ENCODE measurements at regions not wholly inside any gene's neighbourhood (a gene's known extent, or its start where the extent isn't known, plus 50 kb on each side); places are given as distances from the start of the nearest gene placed in this dataset.

GRCh38 chr12:59375633-59376032 lies 220.2 kb upstream of the SLC16A7 start:
- CTCF ChIA-PET, result no interaction called here
- 64% methylated on average over 4 of the region's 4 CpGs for WGBS (ENCODE audit: missing lambda C conversion rate)
- ATAC-seq (no peak), FAIRE-seq (no peak), DNase-seq (ENCODE audit: low read depth in 1 of 2, low spot score in 1 of 2) (no peak)
- no peak overlapping the region for H3K4me2 ChIP-seq
- no peak overlapping the region for H3K4me3 ChIP-seq
- no peak for TF ChIP-seq NFE2L2 (conservative IDR thresholded peaks at IDR 0.05; ENCODE audit: low read length)
- no peak for TF ChIP-seq MAFK (IDR thresholded peaks at IDR 0.05; ENCODE audit: partially characterized antibody)
- TF ChIP-seq POLR2AphosphoS2 (conservative IDR thresholded peaks at IDR 0.05; ENCODE audit: low read length), result no peak
- TF ChIP-seq KDM5A (IDR thresholded peaks at IDR 0.05), result no peak
- no peak for TF ChIP-seq TP53 (CRISPR knock-in tag; IDR thresholded peaks at IDR 0.05)
- TF ChIP-seq CHD4 (IDR thresholded peaks at IDR 0.05; ENCODE audit: borderline replicate concordance), result no peak
- no peak for TF ChIP-seq SREBF2 (IDR thresholded peaks at IDR 0.05)
- no peak for TF ChIP-seq ELK1 (IDR thresholded peaks at IDR 0.05; ENCODE audit: low read depth, low read length)
- no peak for TF ChIP-seq CBX2 (IDR thresholded peaks at IDR 0.05; ENCODE audit: borderline replicate concordance, low read depth)
- no peak for TF ChIP-seq HOXB13 (CRISPR knock-in tag; IDR thresholded peaks at IDR 0.05; ENCODE audit: low read depth)
- TF ChIP-seq CEBPB (IDR thresholded peaks at IDR 0.05), result no peak
- TF ChIP-seq ZNF302 (CRISPR knock-in tag; IDR thresholded peaks at IDR 0.05), result no peak
- no peak for TF ChIP-seq BCL3 (IDR thresholded peaks at IDR 0.05)
- TF ChIP-seq TFCP2L1 (CRISPR knock-in tag; IDR thresholded peaks at IDR 0.05), result no peak
- TF ChIP-seq JUN (IDR thresholded peaks at IDR 0.05), result no peak
- no peak for TF ChIP-seq RNF2 (IDR thresholded peaks at IDR 0.05; ENCODE audit: borderline replicate concordance, low read depth)
- no peaks in the 10 kb centered on the region; the same call in 2 of the 3 replicates for H3K9me3 ChIP-seq
- POLR2A ChIA-PET, result no interaction called here
- no peak overlapping the region for H3K27ac ChIP-seq
- no peaks in the 10 kb centered on the region for H3K4me1 ChIP-seq

GRCh38 chr12:59374783-59375182 lies 221.0 kb upstream of the SLC16A7 start:
- H3K9me3 ChIP-seq, result no peaks in the 10 kb centered on the region; the same call in 2 of the 3 replicates
- FAIRE-seq (no peak), DNase-seq (ENCODE audit: low read depth in 1 of 2, low spot score in 1 of 2) (no peak), ATAC-seq (no peak)
- no peaks in the 10 kb centered on the region for H3K4me1 ChIP-seq
- POLR2A ChIA-PET, result no interaction called here
- TF ChIP-seq TP53 (CRISPR knock-in tag; IDR thresholded peaks at IDR 0.05), result no peak
- TF ChIP-seq CBX8 (IDR thresholded peaks at IDR 0.05), result no peak
- no peak for TF ChIP-seq FOSB (CRISPR knock-in tag; IDR thresholded peaks at IDR 0.05)
- no peak for TF ChIP-seq TFCP2L1 (CRISPR knock-in tag; IDR thresholded peaks at IDR 0.05)
- TF ChIP-seq RCOR1 (IDR thresholded peaks at IDR 0.05; ENCODE audit: low read depth, low read length), result no peak
- no peak for TF ChIP-seq CHD4 (IDR thresholded peaks at IDR 0.05; ENCODE audit: borderline replicate concordance)
- no peak for TF ChIP-seq POLR2AphosphoS2 (conservative IDR thresholded peaks at IDR 0.05; ENCODE audit: low read length)
- no peak for TF ChIP-seq KDM5A (IDR thresholded peaks at IDR 0.05)
- no peak for TF ChIP-seq REST (IDR thresholded peaks at IDR 0.05)
- no peak for TF ChIP-seq EHMT2 (IDR thresholded peaks at IDR 0.05; ENCODE audit: low read depth)
- no peak for TF ChIP-seq GATA3 (IDR thresholded peaks at IDR 0.05; ENCODE audit: borderline replicate concordance)
- no peak for TF ChIP-seq KDM1A (IDR thresholded peaks at IDR 0.05; ENCODE audit: low read depth)
- WGBS (ENCODE audit: missing lambda C conversion rate), result 0% methylated on average over 1 of the region's 1 CpG
- H3K4me3 ChIP-seq, result no peak overlapping the region
- CTCF ChIA-PET, result no interaction called here
- no peak overlapping the region for H3K27ac ChIP-seq
- H3K4me2 ChIP-seq, result no peak overlapping the region

Measured in A549 (cell line).